Liver (tissue), 8 donors: ENCODE measurements at regions not wholly inside any gene's neighbourhood (a gene's known extent, or its start where the extent isn't known, plus 50 kb on each side); places are given as distances from the start of the nearest gene placed in this dataset.

Source experiments
- DNase-seq: peaks from one replicate; pipeline ENCODE4 v3.0.0-alpha.2; 2017; ENCODE audit warnings: low spot score
- H3K27ac ChIP-seq, 2 donors: one replicate each; pipeline ENCODE4 v1.7.0; 2013; ENCODE audit warnings: inconsistent platforms in 2 of 2, low read length in 2 of 2, control low read depth in 1 of 2, low read depth in 1 of 2, mild to moderate bottlenecking in 1 of 2
- H3K27me3 ChIP-seq, 4 donors: one replicate each; pipeline versions ENCODE4 v1.6.1 to v1.7.0; 2013; ENCODE audit warnings: low read length in 3 of 4, inconsistent platforms in 1 of 4, mild to moderate bottlenecking in 1 of 4, moderate library complexity in 1 of 4; ENCODE audit not compliant: control insufficient read depth in 4 of 4, insufficient read depth in 4 of 4
- H3K36me3 ChIP-seq, 4 donors: one replicate each; pipeline versions ENCODE4 v1.6.1 to v1.7.0; 2013; ENCODE audit warnings: low read length in 3 of 4, mild to moderate bottlenecking in 3 of 4, low read depth in 1 of 4, moderate library complexity in 1 of 4; ENCODE audit not compliant: control insufficient read depth in 4 of 4, insufficient read depth in 3 of 4
- H3K4me1 ChIP-seq, 4 donors: one replicate each; pipeline versions ENCODE4 v1.6.1 to v1.7.0; 2013; ENCODE audit warnings: low read length in 3 of 4, mild to moderate bottlenecking in 3 of 4, moderate library complexity in 1 of 4; ENCODE audit not compliant: control insufficient read depth in 4 of 4, insufficient read depth in 4 of 4
- H3K4me3 ChIP-seq, 3 donors: one replicate each; pipeline versions ENCODE4 v1.6.1 to v1.7.0; 2013; ENCODE audit warnings: low read length in 3 of 3, control low read depth in 1 of 3, low read depth in 1 of 3, mild to moderate bottlenecking in 1 of 3
- H3K9ac ChIP-seq, 2 donors: one replicate each; pipeline ENCODE4 v1.7.0; 2013; ENCODE audit warnings: low read length in 2 of 2, mild to moderate bottlenecking in 2 of 2, moderate library complexity in 2 of 2, control low read depth in 1 of 2, low read depth in 1 of 2
- H3K9me3 ChIP-seq, 4 donors: one replicate each; pipeline versions ENCODE4 v1.6.1 to v1.7.0; 2013; ENCODE audit warnings: low read length in 3 of 4; ENCODE audit not compliant: control insufficient read depth in 4 of 4
- ATF3 ChIP-seq: IDR thresholded peaks from 2 replicates; pipeline ENCODE4 v1.6.1; 2016; ENCODE audit warnings: antibody characterized with exemption
- CTCF ChIP-seq: fragments of 150-350 bp; IDR thresholded peaks from 2 replicates; pipeline ENCODE4 v1.5.1; 2017; ENCODE audit warnings: improper control_type of control experiment, low read depth, low read length; ENCODE audit not compliant: missing input control
- EGR1 ChIP-seq, 2 donors: IDR thresholded peaks; 2 replicates each; pipeline ENCODE4 v1.6.1; 2016 to 2018; ENCODE audit warnings: antibody characterized with exemption in 2 of 2, low read depth in 2 of 2
- FOXA1 ChIP-seq: IDR thresholded peaks from 2 replicates; pipeline ENCODE4 v1.6.1; 2016; ENCODE audit warnings: antibody characterized with exemption
- FOXA2 ChIP-seq: IDR thresholded peaks from 2 replicates; pipeline ENCODE4 v1.6.1; 2016; ENCODE audit warnings: antibody characterized with exemption
- GABPA ChIP-seq, 2 donors: IDR thresholded peaks in 1 of 2; conservative IDR thresholded peaks in 1 of 2; 2 replicates each; pipeline ENCODE4 v1.6.1; 2016; ENCODE audit warnings: antibody characterized with exemption in 2 of 2, mild to moderate bottlenecking in 1 of 2, moderate library complexity in 1 of 2
- HNF4A ChIP-seq, 2 donors: conservative IDR thresholded peaks; 2 replicates each; pipeline ENCODE4 v1.6.1; 2016; ENCODE audit warnings: antibody characterized with exemption in 2 of 2, mild to moderate bottlenecking in 2 of 2
- HNF4G ChIP-seq: IDR thresholded peaks from 2 replicates; pipeline ENCODE4 v1.6.1; 2016; ENCODE audit warnings: antibody characterized with exemption
- JUND ChIP-seq, 2 donors: IDR thresholded peaks; 2 replicates each; pipeline ENCODE4 v1.6.1; 2016; ENCODE audit warnings: antibody characterized with exemption in 2 of 2
- MAX ChIP-seq: IDR thresholded peaks from 2 replicates; pipeline ENCODE4 v1.6.1; 2016; ENCODE audit warnings: antibody characterized with exemption
- NR2F2 ChIP-seq: IDR thresholded peaks from 2 replicates; pipeline ENCODE4 v1.6.1; 2016; ENCODE audit warnings: antibody characterized with exemption
- RAD21 ChIP-seq, 2 donors: IDR thresholded peaks; 2 replicates each; pipeline ENCODE4 v1.6.1; 2016; ENCODE audit warnings: antibody characterized with exemption in 2 of 2, mild to moderate bottlenecking in 2 of 2
- REST ChIP-seq: IDR thresholded peaks from 2 replicates; pipeline ENCODE4 v1.6.1; 2016; ENCODE audit warnings: antibody characterized with exemption, mild to moderate bottlenecking
- RXRA ChIP-seq, 2 donors: IDR thresholded peaks; 2 replicates each; pipeline ENCODE4 v1.6.1; 2017 to 2018; ENCODE audit warnings: antibody characterized with exemption in 2 of 2, mild to moderate bottlenecking in 1 of 2
- SP1 ChIP-seq: IDR thresholded peaks from 2 replicates; pipeline ENCODE4 v1.6.1; 2018; ENCODE audit warnings: antibody characterized with exemption, mild to moderate bottlenecking
- TAF1 ChIP-seq: conservative IDR thresholded peaks from 2 replicates; pipeline ENCODE4 v1.6.1; 2016; ENCODE audit warnings: antibody characterized with exemption, mild to moderate bottlenecking
- YY1 ChIP-seq: IDR thresholded peaks from 2 replicates; pipeline ENCODE4 v1.6.1; 2016; ENCODE audit warnings: antibody characterized with exemption, mild to moderate bottlenecking
- ZBTB33 ChIP-seq: IDR thresholded peaks from 2 replicates; pipeline ENCODE4 v1.6.1; 2016; ENCODE audit warnings: antibody characterized with exemption
- WGBS: extraction: QIAGEN DNeasy Blood & Tissue Kit; methylation state at CpG from one replicate; pipeline ENCODE4 v1.1.7; 2013; 5-methylcytosine and 5-hydroxymethylcytosine counted together
- donor health status: healthy.
- donor health status: healthy.
- donor health status: healthy.
- donor health status: healthy.
- donor health status: healthy.

GRCh38 chr7:134388336-134389019 is 70.4 kb downstream of the AKR1B1 start:
- DNase-seq: no peak

More at GRCh38 chr7:134388336-134389019, 70.4 kb downstream of the AKR1B1 start:
- H3K9ac ChIP-seq: no peak overlapping the region
- TF ChIP-seq MAX: no peak
- no peak for TF ChIP-seq TAF1
- TF ChIP-seq EGR1 (IDR thresholded peaks at IDR 0.05; ENCODE audit: low read depth in 2 of 2): no peak
- TF ChIP-seq REST: no peak
- no peak for TF ChIP-seq SP1
- no peak for TF ChIP-seq RXRA (IDR thresholded peaks at IDR 0.05)
- no peak for TF ChIP-seq RAD21 (IDR thresholded peaks at IDR 0.05)
- no peak for TF ChIP-seq FOXA1
- TF ChIP-seq HNF4A (conservative IDR thresholded peaks at IDR 0.05): no peak
- no peak for TF ChIP-seq GABPA (IDR thresholded peaks at IDR 0.05 in 1 of 2, conservative IDR thresholded peaks at IDR 0.05 in 1 of 2)
- TF ChIP-seq YY1: no peak
- no peak for TF ChIP-seq NR2F2
- TF ChIP-seq JUND (IDR thresholded peaks at IDR 0.05): no peak
- TF ChIP-seq CTCF: no peak
- no peak for TF ChIP-seq HNF4G
- no peak for TF ChIP-seq ATF3
- no peak for TF ChIP-seq FOXA2
- TF ChIP-seq ZBTB33: no peak
- no peak overlapping the region for H3K27ac ChIP-seq
- H3K36me3 ChIP-seq: no peaks in the 10 kb centered on the region
- no peak overlapping the region for H3K4me3 ChIP-seq
- H3K27me3 ChIP-seq: no peaks in the 10 kb centered on the region
- no peaks in the 10 kb centered on the region for H3K4me1 ChIP-seq
- H3K9me3 ChIP-seq: peaks cover 0 to 10% (median 1%) of the 10 kb centered on the region in 4 donors
- 84% methylated on average over 6 of the region's 6 CpGs for WGBS
